HCT116 (cell line): ENCODE measurements at regions not wholly inside any gene's neighbourhood (a gene's known extent, or its start where the extent isn't known, plus 50 kb on each side); places are given as distances from the start of the nearest gene placed in this dataset.

ENCODE experiments used
- EZH2phosphoT487 ChIP-seq: fragments of 200-600 bp; IDR thresholded peaks from 2 replicates; pipeline ENCODE4 v1.6.1; 2018; ENCODE audit warnings: antibody characterized with exemption, borderline replicate concordance
- FOSL1 ChIP-seq: IDR thresholded peaks from 2 replicates; pipeline ENCODE4 v1.6.1; 2012; ENCODE audit warnings: low read depth
- POLR2A ChIP-seq: IDR thresholded peaks from 2 replicates; pipeline ENCODE4 v1.7.0; 2011; ENCODE audit warnings: borderline replicate concordance; ENCODE audit not compliant: insufficient read depth, insufficient read length; ENCODE audit errors: extremely low read depth
- POLR2AphosphoS5 ChIP-seq: IDR thresholded peaks from 2 replicates; pipeline ENCODE4 v1.6.1; 2011; ENCODE audit warnings: mild to moderate bottlenecking, low read depth, low read length, moderate library complexity
- RAD21 ChIP-seq: IDR thresholded peaks from 2 replicates; pipeline ENCODE4 v1.6.1; 2012; ENCODE audit warnings: low read depth, mild to moderate bottlenecking
- SIN3A ChIP-seq: IDR thresholded peaks from 2 replicates; pipeline ENCODE4 v1.6.1; 2012; ENCODE audit warnings: low read depth
- YY1 ChIP-seq: IDR thresholded peaks from 2 replicates; pipeline ENCODE4 v1.6.1; 2011; ENCODE audit warnings: low read length, low read depth, moderate library complexity, mild to moderate bottlenecking; ENCODE audit not compliant: insufficient replicate concordance; ENCODE audit errors: extremely low read depth
- ZNF274 ChIP-seq: fragments of 200-500 bp; sonication (Bioruptor generic); IDR thresholded peaks from 2 replicates; pipeline ENCODE4 v1.6.1; 2014; ENCODE audit warnings: mild to moderate bottlenecking, low read depth, low read length, inconsistent platforms
- TF ChIP-seq, protein P1 (sequence below), 3 experiments: fragments of 200-600 bp in 1 of 3; sonication (generic) in 1 of 3; IDR thresholded peaks in 2 of 3; conservative IDR thresholded peaks in 1 of 3; 2 replicates each; pipeline ENCODE4 v1.5.1; 2012 to 2017; ENCODE audit warnings: low read depth in 2 of 3, low read length in 2 of 3, antibody characterized with exemption in 1 of 3, borderline replicate concordance in 1 of 3, control low read depth in 1 of 3, mild to moderate bottlenecking in 1 of 3, mixed read lengths in 1 of 3, mixed run types in 1 of 3, moderate library complexity in 1 of 3; ENCODE audit not compliant: insufficient read depth in 1 of 3
- TF ChIP-seq, protein P2 (sequence below): IDR thresholded peaks from 2 replicates; pipeline ENCODE4 v1.6.1; 2011; ENCODE audit warnings: mild to moderate bottlenecking, low read length, moderate library complexity; ENCODE audit not compliant: insufficient replicate concordance; ENCODE audit errors: extremely low read depth

DNA sequence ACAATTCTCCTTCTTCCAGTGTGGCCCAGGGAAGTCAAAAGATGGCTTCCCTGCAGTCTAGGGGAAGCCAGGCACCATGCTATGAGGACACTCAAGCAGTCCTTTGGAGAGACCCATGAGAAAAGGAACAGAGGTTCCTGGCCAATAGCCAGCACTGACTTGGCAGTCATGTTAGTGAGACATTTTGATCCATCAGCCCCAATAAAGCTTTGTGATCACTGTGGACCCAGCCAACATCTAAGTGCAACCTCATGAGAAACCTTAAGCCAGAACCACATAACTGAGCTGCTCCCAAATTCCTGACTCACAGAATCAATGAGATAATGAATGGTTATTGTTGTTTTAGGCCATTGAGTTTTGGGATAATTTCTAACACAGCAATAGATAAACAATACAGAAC, 51.0 kb upstream of the NAP1L1 start:
- TF ChIP-seq EZH2phosphoT487 (no peak), POLR2A (no peak), SIN3A (no peak), POLR2AphosphoS5 (no peak), ZNF274 (no peak), YY1 (no peak), FOSL1 (no peak), RAD21 (no peak)
- TF ChIP-seq, protein P1, sequence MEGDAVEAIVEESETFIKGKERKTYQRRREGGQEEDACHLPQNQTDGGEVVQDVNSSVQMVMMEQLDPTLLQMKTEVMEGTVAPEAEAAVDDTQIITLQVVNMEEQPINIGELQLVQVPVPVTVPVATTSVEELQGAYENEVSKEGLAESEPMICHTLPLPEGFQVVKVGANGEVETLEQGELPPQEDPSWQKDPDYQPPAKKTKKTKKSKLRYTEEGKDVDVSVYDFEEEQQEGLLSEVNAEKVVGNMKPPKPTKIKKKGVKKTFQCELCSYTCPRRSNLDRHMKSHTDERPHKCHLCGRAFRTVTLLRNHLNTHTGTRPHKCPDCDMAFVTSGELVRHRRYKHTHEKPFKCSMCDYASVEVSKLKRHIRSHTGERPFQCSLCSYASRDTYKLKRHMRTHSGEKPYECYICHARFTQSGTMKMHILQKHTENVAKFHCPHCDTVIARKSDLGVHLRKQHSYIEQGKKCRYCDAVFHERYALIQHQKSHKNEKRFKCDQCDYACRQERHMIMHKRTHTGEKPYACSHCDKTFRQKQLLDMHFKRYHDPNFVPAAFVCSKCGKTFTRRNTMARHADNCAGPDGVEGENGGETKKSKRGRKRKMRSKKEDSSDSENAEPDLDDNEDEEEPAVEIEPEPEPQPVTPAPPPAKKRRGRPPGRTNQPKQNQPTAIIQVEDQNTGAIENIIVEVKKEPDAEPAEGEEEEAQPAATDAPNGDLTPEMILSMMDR (IDR thresholded peaks at IDR 0.05 in 2 of 3, conservative IDR thresholded peaks at IDR 0.05 in 1 of 3; ENCODE audit: borderline replicate concordance in 1 of 3, insufficient read depth in 1 of 3, low read depth in 2 of 3, low read length in 2 of 3) = no peak
- TF ChIP-seq, protein P2, sequence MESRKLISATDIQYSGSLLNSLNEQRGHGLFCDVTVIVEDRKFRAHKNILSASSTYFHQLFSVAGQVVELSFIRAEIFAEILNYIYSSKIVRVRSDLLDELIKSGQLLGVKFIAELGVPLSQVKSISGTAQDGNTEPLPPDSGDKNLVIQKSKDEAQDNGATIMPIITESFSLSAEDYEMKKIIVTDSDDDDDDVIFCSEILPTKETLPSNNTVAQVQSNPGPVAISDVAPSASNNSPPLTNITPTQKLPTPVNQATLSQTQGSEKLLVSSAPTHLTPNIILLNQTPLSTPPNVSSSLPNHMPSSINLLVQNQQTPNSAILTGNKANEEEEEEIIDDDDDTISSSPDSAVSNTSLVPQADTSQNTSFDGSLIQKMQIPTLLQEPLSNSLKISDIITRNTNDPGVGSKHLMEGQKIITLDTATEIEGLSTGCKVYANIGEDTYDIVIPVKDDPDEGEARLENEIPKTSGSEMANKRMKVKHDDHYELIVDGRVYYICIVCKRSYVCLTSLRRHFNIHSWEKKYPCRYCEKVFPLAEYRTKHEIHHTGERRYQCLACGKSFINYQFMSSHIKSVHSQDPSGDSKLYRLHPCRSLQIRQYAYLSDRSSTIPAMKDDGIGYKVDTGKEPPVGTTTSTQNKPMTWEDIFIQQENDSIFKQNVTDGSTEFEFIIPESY = no peak
